NCI-H226 (cell line): ENCODE measurements at regions not wholly inside any gene's neighbourhood (a gene's known extent, or its start where the extent isn't known, plus 50 kb on each side); places are given as distances from the start of the nearest gene placed in this dataset.

Source experiments
- DNase-seq: peaks from one replicate; pipeline ENCODE4 v3.0.0-alpha.2; 2015

- no peak for DNase-seq
Observed at GRCh38 chr6:91580635-91581034, 993.8 kb upstream of the MAP3K7 start.

- no peak for DNase-seq
Observed at GRCh38 chr6:91575032-91575431, 988.2 kb upstream of the MAP3K7 start.

- no peak for DNase-seq
Observed at GRCh38 chr6:91573826-91574416, 987.0 kb upstream of the MAP3K7 start.

- no peak for DNase-seq
Observed at GRCh38 chr6:91572878-91573277, 986.0 kb upstream of the MAP3K7 start.

GRCh38 chr6:91569071-91569470, 982.2 kb upstream of the MAP3K7 start:
- DNase-seq = no peak

- peak; percentile 13 for DNase-seq
Observed at GRCh38 chr6:91566467-91566866, 979.6 kb upstream of the MAP3K7 start.

- no peak for DNase-seq
Observed at GRCh38 chr6:91565207-91565606, 978.3 kb upstream of the MAP3K7 start.

- DNase-seq = no peak
Observed at GRCh38 chr6:91562955-91563354, 976.1 kb upstream of the MAP3K7 start.

- DNase-seq = no peak
Observed at GRCh38 chr6:91560409-91560808, 973.5 kb upstream of the MAP3K7 start.

GRCh38 chr6:91540902-91541301, 954.0 kb upstream of the MAP3K7 start:
- no peak for DNase-seq

- no peak for DNase-seq
Observed at GRCh38 chr6:91539456-91539855, 952.6 kb upstream of the MAP3K7 start.

- no peak for DNase-seq
Observed at GRCh38 chr6:91538622-91539021, 951.8 kb upstream of the MAP3K7 start.

GRCh38 chr6:91534614-91535013, 947.7 kb upstream of the MAP3K7 start:
- no peak for DNase-seq

- no peak for DNase-seq
Observed at GRCh38 chr6:91523511-91523910, 936.6 kb upstream of the MAP3K7 start.

GRCh38 chr6:91521999-91522398, 935.1 kb upstream of the MAP3K7 start:
- DNase-seq = no peak

GRCh38 chr6:91509711-91510110, 922.8 kb upstream of the MAP3K7 start:
- DNase-seq = no peak

GRCh38 chr6:91509039-91509438, 922.2 kb upstream of the MAP3K7 start:
- DNase-seq = no peak

GRCh38 chr6:91506509-91506908, 919.6 kb upstream of the MAP3K7 start:
- no peak for DNase-seq

- no peak for DNase-seq
Observed at GRCh38 chr6:91505199-91505598, 918.3 kb upstream of the MAP3K7 start.

- no peak for DNase-seq
Observed at GRCh38 chr6:91501930-91502329, 915.1 kb upstream of the MAP3K7 start.

- DNase-seq = no peak
Observed at GRCh38 chr6:91500689-91501303, 913.9 kb upstream of the MAP3K7 start.

GRCh38 chr6:91498576-91498975, 911.7 kb upstream of the MAP3K7 start:
- no peak for DNase-seq

- DNase-seq = no peak
Observed at GRCh38 chr6:91497770-91498169, 910.9 kb upstream of the MAP3K7 start.

GRCh38 chr6:91490671-91491301, 903.9 kb upstream of the MAP3K7 start:
- DNase-seq = no peak
